Thyroid gland (tissue), 4 donors: ENCODE measurements at regions not wholly inside any gene's neighbourhood (a gene's known extent, or its start where the extent isn't known, plus 50 kb on each side); places are given as distances from the start of the nearest gene placed in this dataset.

Source experiments
- POLR2A ChIP-seq, 2 donors: fragments of 450-650 bp; IDR thresholded peaks; one replicate each; pipeline ENCODE4 v1.6.1; 2017; ENCODE audit warnings: antibody characterized with exemption in 2 of 2, mild to moderate bottlenecking in 2 of 2, moderate library complexity in 1 of 2
- TF ChIP-seq, protein P1 (sequence below), 6 experiments: fragments of 200-600 bp in 3 of 6; fragments of 450-650 bp in 3 of 6; sonication (generic) in 3 of 6; IDR thresholded peaks; one replicate each; pipeline ENCODE4 v1.5.1; 2016 to 2019; ENCODE audit warnings: antibody characterized with exemption in 6 of 6, mild to moderate bottlenecking in 2 of 6, inconsistent platforms in 1 of 6, moderate library complexity in 1 of 6

DNA sequence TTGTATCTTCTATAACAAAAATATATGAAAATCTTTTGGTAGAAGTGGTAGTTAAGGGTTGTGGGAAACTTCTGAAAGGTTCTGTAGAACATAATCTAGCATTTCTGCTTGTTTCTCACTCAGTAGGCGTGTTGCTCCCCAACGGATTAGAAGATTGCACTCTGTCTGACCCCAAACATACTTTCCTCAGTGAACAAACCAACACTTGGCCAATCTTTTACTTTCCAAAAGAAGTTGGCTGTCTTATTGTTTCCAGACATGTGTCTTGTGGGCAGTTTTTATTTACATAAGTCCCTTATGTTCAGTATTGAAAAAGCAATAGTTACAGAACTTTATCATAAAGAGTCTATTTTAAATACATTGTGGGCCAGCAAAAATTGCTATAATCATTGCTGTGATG is 312.8 kb upstream of the EPHA5 start:
- TF ChIP-seq, protein P1, sequence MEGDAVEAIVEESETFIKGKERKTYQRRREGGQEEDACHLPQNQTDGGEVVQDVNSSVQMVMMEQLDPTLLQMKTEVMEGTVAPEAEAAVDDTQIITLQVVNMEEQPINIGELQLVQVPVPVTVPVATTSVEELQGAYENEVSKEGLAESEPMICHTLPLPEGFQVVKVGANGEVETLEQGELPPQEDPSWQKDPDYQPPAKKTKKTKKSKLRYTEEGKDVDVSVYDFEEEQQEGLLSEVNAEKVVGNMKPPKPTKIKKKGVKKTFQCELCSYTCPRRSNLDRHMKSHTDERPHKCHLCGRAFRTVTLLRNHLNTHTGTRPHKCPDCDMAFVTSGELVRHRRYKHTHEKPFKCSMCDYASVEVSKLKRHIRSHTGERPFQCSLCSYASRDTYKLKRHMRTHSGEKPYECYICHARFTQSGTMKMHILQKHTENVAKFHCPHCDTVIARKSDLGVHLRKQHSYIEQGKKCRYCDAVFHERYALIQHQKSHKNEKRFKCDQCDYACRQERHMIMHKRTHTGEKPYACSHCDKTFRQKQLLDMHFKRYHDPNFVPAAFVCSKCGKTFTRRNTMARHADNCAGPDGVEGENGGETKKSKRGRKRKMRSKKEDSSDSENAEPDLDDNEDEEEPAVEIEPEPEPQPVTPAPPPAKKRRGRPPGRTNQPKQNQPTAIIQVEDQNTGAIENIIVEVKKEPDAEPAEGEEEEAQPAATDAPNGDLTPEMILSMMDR (IDR thresholded peaks at IDR 0.05), result no peak
- TF ChIP-seq POLR2A (IDR thresholded peaks at IDR 0.05), result no peak
